K562 (cell line): ENCODE measurements at regions not wholly inside any gene's neighbourhood (a gene's known extent, or its start where the extent isn't known, plus 50 kb on each side); places are given as distances from the start of the nearest gene placed in this dataset.

ENCODE experiments used
- ATAC-seq: fragments of 200-7000 bp; cut with Tn5 transposase; 3 replicates; pipeline ENCODE4 v1.9.1; 2020; ENCODE audit warnings: moderate library complexity
- BruUV-seq: library from RNA; stranded (reverse); fragments of 400-500 nt; replicated peaks from 2 replicates; lab custom pipeline; 2021; lab: Mats Ljungman, UMichigan
- CTCF ChIA-PET: fragments of 300-600 bp; formaldehyde crosslinking; extraction: SDS; loops from one replicate; lab custom pipeline; 2021; ENCODE audit warnings: low intra/inter-chr PET ratio; lab: Yijun Ruan, JAX
- POLR2A ChIA-PET: fragments of 300-600, 350-650 bp; sonication (Branson Sonifier 250); formaldehyde crosslinking; extraction: SDS; loops from one replicate; lab custom pipeline; 2021; ENCODE audit warnings: antibody characterized with exemption, inconsistent platforms; lab: Yijun Ruan, JAX
- DNase-seq, 4 experiments: peaks; one replicate each; pipeline versions ENCODE4 v3.0.0 to v3.0.0-alpha.2; 2011 to 2018; ENCODE audit warnings: low spot score in 3 of 4, mixed read lengths in 3 of 4; ENCODE audit errors: extremely low read depth in 1 of 4
- FAIRE-seq: peaks from 2 replicates; lab custom pipeline; 2011; peaks lifted over from hg19 to GRCh38; lab: Jason Lieb, UNC
- H2AFZ ChIP-seq: 2 replicates; pipeline ENCODE4 v1.6.0; 2011; ENCODE audit warnings: low read depth, low read length, control low read depth, inconsistent platforms
- H3K27ac ChIP-seq: fragments of 200-600 bp; 3 replicates; pipeline ENCODE4 v1.8.0; 2011; ENCODE audit warnings: low read depth, mild to moderate bottlenecking, control low read depth, inconsistent platforms, low read length, moderate library complexity, mixed read lengths; ENCODE audit errors: extremely low read depth
- H3K27me3 ChIP-seq, 2 experiments: fragments of 300-600 bp in 1 of 2; 2 replicates in 1 of 2; 3 replicates in 1 of 2; pipeline versions ENCODE4 v1.6.0 to v1.8.0; 2011; ENCODE audit warnings: inconsistent platforms in 2 of 2, low read length in 2 of 2, mild to moderate bottlenecking in 1 of 2, mixed read lengths in 1 of 2, moderate library complexity in 1 of 2; ENCODE audit not compliant: control insufficient read depth in 2 of 2, insufficient read depth in 2 of 2
- H3K36me3 ChIP-seq: fragments of 300-600 bp; 3 replicates; pipeline ENCODE4 v1.8.0; 2011; ENCODE audit warnings: mild to moderate bottlenecking, low read length, inconsistent platforms; ENCODE audit not compliant: control insufficient read depth, insufficient read depth
- H3K4me1 ChIP-seq, 2 experiments: fragments of 200-600 bp in 1 of 2; replicated peaks in 1 of 2; 2 replicates in 1 of 2; 3 replicates in 1 of 2; pipeline versions ENCODE4 v1.5.1 to v1.8.0; 2011; ENCODE audit warnings: inconsistent platforms in 2 of 2, low read length in 2 of 2, mild to moderate bottlenecking in 1 of 2, mixed read lengths in 1 of 2, moderate library complexity in 1 of 2; ENCODE audit not compliant: control insufficient read depth in 2 of 2, insufficient read depth in 2 of 2
- H3K4me2 ChIP-seq: 2 replicates; pipeline ENCODE4 v1.6.1; 2011; ENCODE audit warnings: low read length, control low read depth, inconsistent platforms, mixed read lengths; ENCODE audit not compliant: insufficient read depth
- H3K4me3 ChIP-seq: fragments of 200-600 bp; sonication (generic), shearing (Covaris generic); 2 replicates; pipeline ENCODE4 v1.5.1; 2016; ENCODE audit warnings: control low read depth, inconsistent platforms
- H3K79me2 ChIP-seq: fragments of 200-600 bp; 3 replicates; pipeline ENCODE4 v1.8.0; 2011; ENCODE audit warnings: low read length, inconsistent platforms; ENCODE audit not compliant: control insufficient read depth, insufficient read depth
- H3K9ac ChIP-seq, 2 experiments: 2 replicates each; pipeline versions ENCODE4 v1.6.0 to v1.6.1; 2011; ENCODE audit warnings: low read depth in 2 of 2, low read length in 2 of 2, control low read depth in 1 of 2, inconsistent platforms in 1 of 2, mild to moderate bottlenecking in 1 of 2, mixed read lengths in 1 of 2; ENCODE audit not compliant: insufficient read depth in 1 of 2
- H3K9me1 ChIP-seq: one replicate; pipeline ENCODE4 v1.6.0; 2011; ENCODE audit warnings: inconsistent platforms, mild to moderate bottlenecking, low read length, moderate library complexity; ENCODE audit not compliant: control insufficient read depth, insufficient read depth
- H3K9me3 ChIP-seq: replicated peaks from 2 replicates; pipeline ENCODE4 v1.5.1; 2011; ENCODE audit warnings: low read depth, low read length, inconsistent platforms; ENCODE audit not compliant: control insufficient read depth, insufficient read depth
- H4K20me1 ChIP-seq: replicated peaks from 2 replicates; pipeline ENCODE4 v1.6.1; 2011; ENCODE audit warnings: low read length, inconsistent platforms, mixed read lengths; ENCODE audit not compliant: control insufficient read depth, insufficient read depth
- ARID3B ChIP-seq: fragments of 250-450 bp; sonication (Bioruptor Pico); IDR thresholded peaks from 2 replicates; pipeline ENCODE4 v1.4.0; 2020; ENCODE audit warnings: borderline replicate concordance
- C11orf30 ChIP-seq: fragments of 450-650 bp; IDR thresholded peaks from 2 replicates; pipeline ENCODE4 v1.6.1; 2016; ENCODE audit warnings: low read depth, mild to moderate bottlenecking
- MAFG ChIP-seq: fragments of 450-650 bp; conservative IDR thresholded peaks from 2 replicates; pipeline ENCODE4 v1.6.1; 2016; ENCODE audit warnings: missing genetic modification characterization, missing compliant biosample characterization
- TCF7L2 ChIP-seq: fragments of 150-350 bp; IDR thresholded peaks from 2 replicates; pipeline ENCODE4 v1.6.1; 2016; ENCODE audit warnings: low read depth, mild to moderate bottlenecking, low read length, moderate library complexity
- ZNF316 ChIP-seq: fragments of 450-650 bp; IDR thresholded peaks from 2 replicates; pipeline ENCODE4 v1.6.1; 2016
- WGBS: fragments of 100-300 bp; shearing (Covaris generic); methylation state at CpG from one replicate; pipeline ENCODE4 v1.1.6; 2016; ENCODE audit warnings: low coverage, mixed read lengths; ENCODE audit not compliant: insufficient coverage; ENCODE audit errors: missing lambda C conversion rate; 5-methylcytosine and 5-hydroxymethylcytosine counted together
- in situ Hi-C: fragments of 300-500 bp; cut with MboI; formaldehyde crosslinking; loops from 4 replicates; pipeline ENCODE4 v1.15.0; 2018; ENCODE audit warnings: inconsistent platforms, mixed read lengths
- intact Hi-C: fragments of 100-400 bp; cut with micrococcal nuclease; formaldehyde crosslinking; loops from 2 replicates; pipeline ENCODE4 v1.14.2; 2022

GRCh38 chr5:8693341-8693844, 824.4 kb downstream of the MTRR start:
- POLR2A ChIA-PET: no interaction called here
- H3K36me3 ChIP-seq: no peaks in the 10 kb centered on the region
- H3K9me1 ChIP-seq: no peaks in the 10 kb centered on the region
- 5% methylated on average over 1 of the region's 1 CpG for WGBS
- H3K79me2 ChIP-seq: no peaks in the 10 kb centered on the region
- H3K4me2 ChIP-seq: no peak overlapping the region
- DNase-seq (no peak), ATAC-seq (no peak), FAIRE-seq (no peak)
- TF ChIP-seq ZNF316: peak; percentile 32; the same call in 1 of the 2 replicates
- no peak for TF ChIP-seq ARID3B (CRISPR knock-in tag)
- TF ChIP-seq C11orf30: peak; percentile 24; the same call in 1 of the 2 replicates
- 0 out of 2 replicates have a peak, but pooled peaks have one; percentile 9 for TF ChIP-seq MAFG (tag)
- no peak for TF ChIP-seq TCF7L2
- H3K27me3 ChIP-seq: no peaks in the 10 kb centered on the region
- in situ Hi-C loops (loop anchor here (10.0 kb wide), 1 partner anchor 149 kb away; no protein-coding TSS in a partner anchor), intact Hi-C loops (no loop called here)
- H2AFZ ChIP-seq: no peak overlapping the region
- H4K20me1 ChIP-seq: no peaks in the 10 kb centered on the region
- no peak overlapping the region for H3K4me3 ChIP-seq
- BruUV-seq: no TSS peak
- no peaks in the 10 kb centered on the region for H3K4me1 ChIP-seq
- no peak overlapping the region for H3K9ac ChIP-seq
- no peak overlapping the region for H3K27ac ChIP-seq
- no peaks in the 10 kb centered on the region for H3K9me3 ChIP-seq
- CTCF ChIA-PET: no interaction called here
